NAMALWA (cell line): ENCODE measurements at regions not wholly inside any gene's neighbourhood (a gene's known extent, or its start where the extent isn't known, plus 50 kb on each side); places are given as distances from the start of the nearest gene placed in this dataset.

Source experiments
- DNase-seq: peaks from one replicate; pipeline ENCODE4 v3.0.0-alpha.2; 2015; ENCODE audit warnings: low spot score

DNA sequence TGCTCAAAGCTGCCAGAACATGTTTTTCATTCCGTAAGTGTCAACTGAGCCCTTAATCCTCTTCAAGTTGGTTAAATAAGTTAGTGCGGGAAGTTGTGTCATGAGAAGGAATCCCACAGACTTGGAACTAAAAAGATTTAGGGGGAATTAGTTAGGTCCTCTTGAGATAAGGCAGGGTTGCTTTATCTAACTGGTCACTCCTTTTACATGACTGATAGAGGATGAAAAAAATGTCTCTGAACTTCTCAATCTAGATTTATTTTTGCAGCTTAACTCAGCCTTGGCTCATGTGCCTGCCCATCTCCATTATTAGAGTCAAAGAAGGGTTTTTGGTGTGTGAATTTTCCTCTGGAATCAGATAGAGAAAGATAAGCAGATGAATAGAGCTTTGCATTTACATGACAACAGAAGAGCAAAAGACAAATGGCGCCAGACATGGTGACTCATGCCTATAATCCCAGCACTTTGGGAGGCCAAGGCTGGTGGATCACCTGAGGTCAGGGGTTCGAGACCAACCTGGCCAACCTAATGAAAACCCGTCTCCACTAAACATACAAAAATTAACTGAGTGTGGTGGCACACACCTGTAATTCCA, 882.9 kb downstream of the RPA4 start:
- DNase-seq, result no peak

DNA sequence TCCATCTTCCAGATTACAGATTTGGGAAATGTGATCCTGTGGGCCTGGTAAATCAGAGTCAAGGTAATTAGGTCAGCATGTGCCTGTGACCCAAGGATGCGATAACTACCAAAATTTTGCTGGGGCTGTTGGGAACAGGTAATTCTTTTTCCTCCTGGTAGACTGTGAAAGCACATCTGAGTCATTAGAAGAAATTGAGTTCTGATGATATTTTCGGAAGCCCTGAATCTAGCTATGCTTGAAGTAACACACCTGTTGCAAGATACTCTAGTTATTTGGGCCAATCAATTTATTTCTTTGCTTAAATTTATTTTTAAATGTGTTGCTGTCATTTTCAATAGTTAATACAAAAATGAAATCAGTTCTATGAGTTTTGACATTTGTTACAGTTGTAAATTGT, 903.6 kb downstream of the RPA4 start:
- no peak for DNase-seq

- peak; percentile 7 for DNase-seq
Measured at GRCh38 chrX:97787849-97788248, 904.1 kb downstream of the RPA4 start.

- DNase-seq, result no peak
Measured at GRCh38 chrX:97790850-97791249, 907.1 kb downstream of the RPA4 start.

- DNase-seq, result no peak
Measured at GRCh38 chrX:97797076-97797475, 913.4 kb downstream of the RPA4 start.

GRCh38 chrX:97806238-97806637, 922.5 kb downstream of the RPA4 start:
- DNase-seq, result no peak

DNA sequence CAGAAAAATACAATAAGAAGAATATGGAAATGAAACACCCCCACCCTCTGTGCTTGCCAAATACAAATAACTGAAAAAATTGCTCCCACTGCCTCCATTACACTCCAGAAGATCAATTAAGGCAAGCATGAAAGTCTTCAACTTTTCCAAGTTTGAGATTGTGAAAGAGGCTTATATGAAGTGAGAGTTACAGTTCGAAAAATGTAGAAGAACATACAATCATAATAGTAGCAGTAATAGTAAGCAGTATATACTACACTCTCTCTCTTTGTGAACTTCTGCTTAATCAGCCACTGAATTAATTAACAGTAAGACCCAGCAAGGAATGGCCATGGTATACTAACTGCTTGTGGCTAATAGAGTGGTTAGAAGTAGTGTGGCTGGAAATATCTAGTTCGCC, 923.2 kb downstream of the RPA4 start:
- no peak for DNase-seq

GRCh38 chrX:97820170-97820569, 936.5 kb downstream of the RPA4 start:
- no peak for DNase-seq

DNA sequence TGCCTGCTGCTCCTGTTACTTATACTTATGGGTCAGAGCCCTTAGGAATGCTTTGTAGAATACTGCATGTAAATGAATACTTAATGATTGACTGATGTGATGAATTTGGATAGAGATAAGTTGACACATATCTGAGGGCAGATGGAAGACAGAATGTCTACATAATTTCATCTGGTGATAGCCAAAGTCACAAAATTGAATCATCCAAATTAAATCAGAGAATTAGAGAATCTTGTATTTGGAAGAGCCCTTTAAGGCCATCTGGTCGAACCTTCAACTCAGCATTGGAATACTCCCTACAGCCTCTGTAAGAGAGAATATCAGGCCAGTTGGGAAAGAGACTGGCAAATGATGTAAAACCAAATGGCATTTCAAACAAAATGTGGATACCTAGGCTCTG, 944.8 kb downstream of the RPA4 start:
- DNase-seq, result no peak

DNA sequence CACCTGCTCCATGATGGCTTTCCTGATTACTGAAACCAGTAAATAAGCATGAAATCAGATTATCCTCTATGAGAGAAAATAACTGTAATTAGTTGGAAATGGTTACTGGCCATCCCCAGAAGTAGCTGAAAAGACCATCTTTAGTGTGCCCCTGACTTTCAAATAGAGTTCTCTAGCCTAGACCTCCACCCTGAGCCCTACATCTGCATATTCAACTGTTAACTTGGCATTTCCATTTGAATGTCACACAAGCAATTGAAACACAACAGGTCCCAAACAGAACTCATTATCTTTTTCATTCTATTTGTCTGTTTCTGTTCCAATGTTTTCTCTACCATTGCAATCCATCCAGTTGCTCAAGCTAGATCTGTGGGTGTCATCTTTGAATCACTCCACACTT, 952.3 kb downstream of the RPA4 start:
- no peak for DNase-seq

DNA sequence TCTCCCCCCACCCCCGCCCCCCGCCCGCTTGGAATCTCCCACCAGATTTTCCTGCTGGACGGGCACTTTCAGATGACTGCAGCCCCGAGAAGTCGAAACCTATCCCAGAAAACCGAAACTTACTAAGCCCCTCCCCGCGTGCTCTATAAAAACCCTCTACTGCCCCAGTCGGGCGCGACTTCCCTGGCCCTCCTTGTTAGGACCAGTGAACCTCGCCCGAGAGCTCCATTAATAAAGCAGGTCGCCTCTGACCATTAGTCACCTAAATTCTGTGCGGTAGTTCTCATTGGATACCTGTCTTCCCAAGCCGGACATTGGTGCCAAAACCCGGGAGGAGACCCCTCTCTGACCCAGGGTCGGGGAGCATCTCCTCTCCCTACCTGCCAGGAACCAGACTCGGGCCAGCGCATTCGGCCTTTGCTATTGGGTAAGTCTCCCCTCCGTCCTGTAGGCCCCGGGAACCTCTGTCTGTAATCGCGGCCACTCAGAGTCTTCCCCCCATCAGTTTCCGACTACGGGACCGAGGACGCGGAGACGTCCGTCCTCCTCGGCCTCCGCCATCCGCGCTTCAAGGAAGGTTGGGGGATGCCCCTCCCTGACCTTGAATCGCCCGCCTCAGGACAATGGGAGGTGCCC, 958.0 kb downstream of the RPA4 start:
- no peak for DNase-seq

GRCh38 chrX:97842468-97843199, 958.9 kb downstream of the RPA4 start:
- no peak for DNase-seq

GRCh38 chrX:97843200-97843811, 959.6 kb downstream of the RPA4 start:
- no peak for DNase-seq

- DNase-seq, result no peak
Measured at GRCh38 chrX:97844161-97844560, 960.5 kb downstream of the RPA4 start.

GRCh38 chrX:97844943-97845342, 961.2 kb downstream of the RPA4 start:
- DNase-seq, result no peak

GRCh38 chrX:97845451-97845850, 961.7 kb downstream of the RPA4 start:
- DNase-seq, result no peak

DNA sequence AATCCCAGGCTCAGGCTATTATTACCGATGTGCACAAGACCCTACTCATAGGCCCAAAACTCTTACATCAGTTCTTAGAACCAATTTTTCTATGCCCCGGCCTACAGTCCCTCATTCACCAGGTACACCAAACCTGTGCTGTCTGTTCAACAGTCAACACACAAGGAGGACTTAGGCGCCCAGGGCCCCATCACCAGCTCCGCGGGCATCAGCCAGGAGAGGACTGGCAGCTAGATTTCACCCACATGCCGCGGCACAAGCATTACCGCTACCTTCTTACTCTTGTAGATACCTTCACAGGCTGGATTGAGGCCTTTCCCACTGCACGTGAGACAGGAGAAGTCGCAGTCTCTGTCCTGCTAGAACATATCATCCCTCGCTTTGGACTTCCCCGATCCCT, 962.5 kb downstream of the RPA4 start:
- no peak for DNase-seq

- no peak for DNase-seq
Measured at GRCh38 chrX:97846718-97847237, 963.1 kb downstream of the RPA4 start.

DNA sequence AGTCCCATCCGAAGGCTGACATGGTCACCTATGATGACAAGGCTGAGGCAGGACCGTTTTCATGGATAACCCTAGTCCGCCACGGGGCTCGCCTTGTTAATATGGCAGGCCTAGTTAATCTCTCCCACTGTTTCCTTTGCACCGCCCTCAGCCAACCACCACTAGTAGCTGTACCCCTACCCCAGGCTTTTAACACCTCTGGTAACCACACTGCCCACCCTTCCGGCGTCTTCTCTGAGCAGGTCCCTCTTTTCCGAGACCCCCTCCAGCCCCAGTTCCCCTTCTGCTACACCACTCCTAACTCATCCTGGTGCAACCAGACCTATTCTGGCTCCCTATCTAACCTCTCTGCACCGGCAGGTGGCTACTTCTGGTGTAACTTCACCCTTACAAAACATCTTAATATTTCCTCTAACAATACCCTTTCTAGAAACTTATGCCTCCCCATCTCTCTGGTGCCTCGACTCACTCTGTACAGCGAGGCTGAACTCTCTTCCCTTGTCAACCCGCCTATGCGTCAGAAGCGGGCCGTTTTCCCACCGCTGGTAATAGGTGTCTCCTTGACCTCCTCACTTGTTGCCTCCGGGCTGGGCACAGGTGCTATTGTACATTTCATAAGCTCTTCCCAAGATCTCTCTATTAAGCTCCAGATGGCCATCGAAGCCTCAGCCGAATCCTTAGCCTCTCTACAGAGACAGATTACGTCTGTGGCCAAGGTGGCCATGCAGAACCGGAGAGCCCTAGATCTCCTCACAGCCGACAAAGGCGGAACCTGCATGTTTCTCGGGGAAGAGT, 964.4 kb downstream of the RPA4 start:
- no peak for DNase-seq

DNA sequence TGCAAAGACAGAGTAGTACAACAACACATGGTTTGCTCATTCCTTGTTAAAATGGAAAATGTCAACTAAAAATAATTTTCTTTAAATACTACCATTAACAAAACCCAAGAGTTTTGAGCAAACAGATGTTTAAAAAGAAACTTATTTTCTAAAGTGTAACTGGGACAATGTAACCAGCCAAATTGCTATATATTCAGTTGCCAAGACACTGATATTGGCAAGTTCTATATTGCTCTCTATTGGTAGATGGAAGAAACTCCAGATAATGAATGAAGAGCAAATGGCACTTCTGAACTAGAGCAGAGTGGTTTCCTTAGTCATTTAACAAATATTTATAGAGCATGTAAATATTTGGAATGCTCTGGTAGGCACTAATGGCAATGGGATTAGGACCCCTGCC, 966.2 kb downstream of the RPA4 start:
- no peak for DNase-seq

- no peak for DNase-seq
Measured at GRCh38 chrX:97850911-97851310, 967.2 kb downstream of the RPA4 start.

DNA sequence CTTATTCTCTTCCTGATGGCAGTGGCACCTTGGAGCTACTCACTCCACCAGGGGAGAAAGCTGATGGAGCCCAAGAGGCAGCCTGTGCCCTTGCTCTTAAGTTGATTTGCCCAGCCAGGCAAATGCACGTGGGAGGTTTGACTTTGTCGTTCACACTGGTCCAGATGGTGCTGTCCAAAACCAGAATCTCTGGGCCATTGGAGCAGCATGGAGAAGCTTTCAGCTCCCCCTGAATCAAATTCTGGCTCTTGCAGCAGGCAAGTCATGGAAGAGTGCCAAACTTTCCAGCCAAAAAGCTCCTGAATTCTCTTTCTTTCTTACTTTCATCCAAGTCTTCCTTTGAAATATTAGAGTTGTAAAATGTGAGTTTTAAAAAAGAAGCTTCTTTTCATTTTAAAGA, 970.4 kb downstream of the RPA4 start:
- DNase-seq, result no peak
